H9 (cell line): ENCODE measurements at regions not wholly inside any gene's neighbourhood (a gene's known extent, or its start where the extent isn't known, plus 50 kb on each side); places are given as distances from the start of the nearest gene placed in this dataset.
"Not testable (repeated sequence)": the region's sequence is repeated elsewhere in the genome, so short reads cannot be mapped to it uniquely, and the experiment has no call there.

Experiments
- DNase-seq: peaks from one replicate; pipeline ENCODE4 v3.0.0-alpha.2; 2017
- H2AFZ ChIP-seq: one replicate; pipeline ENCODE4 v1.6.1; 2013; ENCODE audit warnings: mild to moderate bottlenecking, low read length, control low read depth, moderate library complexity
- H2AK5ac ChIP-seq: 2 replicates; pipeline ENCODE4 v1.6.1; 2013; ENCODE audit warnings: low read length, control low read depth, mixed read lengths; ENCODE audit not compliant: insufficient read length
- H2BK120ac ChIP-seq: one replicate; pipeline ENCODE4 v1.6.1; 2013; ENCODE audit warnings: low read depth, mild to moderate bottlenecking, low read length, control low read depth, inconsistent platforms; ENCODE audit not compliant: poor library complexity, severe bottlenecking
- H2BK12ac ChIP-seq: 2 replicates; pipeline ENCODE4 v1.6.1; 2013; ENCODE audit warnings: low read length, control low read depth, mixed read lengths, low read depth; ENCODE audit not compliant: insufficient read length
- H2BK15ac ChIP-seq: 2 replicates; pipeline ENCODE4 v1.6.1; 2013; ENCODE audit warnings: low read depth, low read length, control low read depth
- H2BK20ac ChIP-seq: one replicate; pipeline ENCODE4 v1.6.1; 2013; ENCODE audit warnings: low read depth, mild to moderate bottlenecking, low read length, control low read depth, inconsistent platforms; ENCODE audit not compliant: poor library complexity, severe bottlenecking
- H2BK5ac ChIP-seq: 2 replicates; pipeline ENCODE4 v1.6.1; 2013; ENCODE audit warnings: low read length, control low read depth, mixed read lengths; ENCODE audit not compliant: insufficient read length
- H3K14ac ChIP-seq: 2 replicates; pipeline ENCODE4 v1.6.1; 2013; ENCODE audit warnings: low read length, control low read depth; ENCODE audit not compliant: insufficient read depth
- H3K18ac ChIP-seq: 2 replicates; pipeline ENCODE4 v1.6.1; 2013; ENCODE audit warnings: low read depth, mild to moderate bottlenecking, mixed read lengths, low read length, control low read depth; ENCODE audit not compliant: insufficient read length
- H3K23ac ChIP-seq: 2 replicates; pipeline ENCODE4 v1.6.1; 2013; ENCODE audit warnings: low read length, control low read depth, mixed read lengths, low read depth; ENCODE audit not compliant: insufficient read length
- H3K23me2 ChIP-seq: 2 replicates; pipeline ENCODE4 v1.6.1; 2013; ENCODE audit warnings: low read depth, mild to moderate bottlenecking, mixed read lengths, low read length, control low read depth; ENCODE audit not compliant: insufficient read length, poor library complexity, severe bottlenecking
- H3K27ac ChIP-seq: 2 replicates; pipeline ENCODE4 v1.5.1; 2013; ENCODE audit warnings: low read length, control low read depth, mixed read lengths, low read depth; ENCODE audit not compliant: insufficient read length
- H3K27me3 ChIP-seq: 2 replicates; pipeline ENCODE4 v1.6.1; 2013; ENCODE audit warnings: low read length, control low read depth, inconsistent platforms; ENCODE audit not compliant: insufficient read depth
- H3K4ac ChIP-seq: 2 replicates; pipeline ENCODE4 v1.6.1; 2013; ENCODE audit warnings: low read depth, mild to moderate bottlenecking, control low read depth, inconsistent platforms, low read length, moderate library complexity
- H3K4me1 ChIP-seq: 2 replicates; pipeline ENCODE4 v1.6.1; 2013; ENCODE audit warnings: low read length, control low read depth, inconsistent platforms; ENCODE audit not compliant: insufficient read depth
- H3K4me2 ChIP-seq: 2 replicates; pipeline ENCODE4 v1.6.1; 2013; ENCODE audit warnings: low read length, control low read depth, mixed read lengths; ENCODE audit not compliant: insufficient read length, insufficient read depth
- H3K56ac ChIP-seq: 2 replicates; pipeline ENCODE4 v1.6.1; 2013; ENCODE audit warnings: low read depth, mild to moderate bottlenecking, mixed read lengths, low read length, control low read depth; ENCODE audit not compliant: insufficient read length
- H3K79me1 ChIP-seq: 2 replicates; pipeline ENCODE4 v1.6.1; 2013; ENCODE audit warnings: low read depth, mild to moderate bottlenecking, moderate library complexity, low read length, control low read depth, inconsistent platforms; ENCODE audit not compliant: insufficient read depth, poor library complexity, severe bottlenecking
- H3K79me2 ChIP-seq: 2 replicates; pipeline ENCODE4 v1.6.1; 2013; ENCODE audit warnings: low read length, control low read depth, inconsistent platforms; ENCODE audit not compliant: insufficient read depth
- H3K9ac ChIP-seq: 2 replicates; pipeline ENCODE4 v1.6.1; 2013; ENCODE audit warnings: low read length, control low read depth, mixed read lengths; ENCODE audit not compliant: insufficient read length; ENCODE audit errors: extremely low read depth
- H3K9me3 ChIP-seq: one replicate; pipeline ENCODE4 v1.6.1; 2013; ENCODE audit warnings: low read depth, low read length, inconsistent platforms; ENCODE audit not compliant: control insufficient read depth
- H3T11ph ChIP-seq: one replicate; pipeline ENCODE4 v1.6.1; 2013; ENCODE audit warnings: mild to moderate bottlenecking, low read length, control low read depth, inconsistent platforms
- H4K20me1 ChIP-seq: one replicate; pipeline ENCODE4 v1.6.1; 2013; ENCODE audit not compliant: control insufficient read depth, insufficient read length, insufficient read depth
- H4K5ac ChIP-seq: 2 replicates; pipeline ENCODE4 v1.6.1; 2013; ENCODE audit warnings: low read depth, mild to moderate bottlenecking, mixed read lengths, low read length, control low read depth; ENCODE audit not compliant: insufficient read length
- H4K8ac ChIP-seq: replicated peaks from 2 replicates; pipeline ENCODE4 v1.6.1; 2013; ENCODE audit warnings: low read length, control low read depth, mixed read lengths, low read depth; ENCODE audit not compliant: insufficient read length
- H4K91ac ChIP-seq: 2 replicates; pipeline ENCODE4 v1.6.1; 2013; ENCODE audit warnings: low read depth, mild to moderate bottlenecking, moderate library complexity, mixed read lengths, low read length, control low read depth; ENCODE audit not compliant: insufficient read length
- H3K27ac Mint-ChIP-seq, 3 experiments: 2 replicates in 2 of 3; 3 replicates in 1 of 3; pipeline ENCODE4 v1.8.0; 2020 to 2021; ENCODE audit warnings: mixed read lengths in 3 of 3, mild to moderate bottlenecking in 1 of 3, moderate library complexity in 1 of 3
- H3K27me3 Mint-ChIP-seq: 2 replicates; pipeline ENCODE4 v1.8.0; 2021; ENCODE audit warnings: low read depth, mild to moderate bottlenecking, moderate library complexity, mixed read lengths
- H3K36me3 Mint-ChIP-seq, 3 experiments: 2 replicates in 2 of 3; 3 replicates in 1 of 3; pipeline ENCODE4 v1.8.0; 2020 to 2021; ENCODE audit warnings: low read depth in 3 of 3, mixed read lengths in 3 of 3; ENCODE audit not compliant: insufficient read depth in 1 of 3
- H3K4me1 Mint-ChIP-seq, 2 experiments: 2 replicates each; pipeline ENCODE4 v1.8.0; 2020; ENCODE audit warnings: mixed read lengths in 2 of 2
- H3K4me3 Mint-ChIP-seq, 2 experiments: 2 replicates in 1 of 2; 3 replicates in 1 of 2; pipeline ENCODE4 v1.8.0; 2020 to 2021; ENCODE audit warnings: mild to moderate bottlenecking in 2 of 2, mixed read lengths in 2 of 2, moderate library complexity in 1 of 2
- H3K9me3 Mint-ChIP-seq, 2 experiments: 2 replicates in 1 of 2; 3 replicates in 1 of 2; pipeline ENCODE4 v1.8.0; 2020; ENCODE audit warnings: mild to moderate bottlenecking in 2 of 2, mixed read lengths in 2 of 2, moderate library complexity in 1 of 2
- CTCF ChIP-seq: fragments of 200-600 bp; sonication (generic); conservative IDR thresholded peaks from 3 replicates; pipeline ENCODE4 v1.8.0; 2021; ENCODE audit warnings: antibody characterized with exemption, mild to moderate bottlenecking
- WGBS: extraction: QIAGEN DNeasy Blood & Tissue Kit; methylation state at CpG from one replicate; pipeline ENCODE4 v1.1.7; 2013; ENCODE audit warnings: missing lambda C conversion rate, low lambda C conversion rate, mixed read lengths; ENCODE audit not compliant: insufficient read length; ENCODE audit errors: extremely low coverage; 5-methylcytosine and 5-hydroxymethylcytosine counted together

GRCh38 chr2:129923265-129924091 is 56.0 kb upstream of the RAB6C start:
- no CpG with 5 or more reads among the region's 30 CpGs for WGBS
- Histone ChIP-seq H2AFZ (no peak overlapping the region), H2BK120ac (no peak overlapping the region), H2AK5ac (no peak overlapping the region), H3K18ac (no peak overlapping the region), H2BK12ac (no peak overlapping the region), H3K14ac (no peak overlapping the region), H4K20me1 (no peaks in the 10 kb centered on the region), H2BK15ac (no peak overlapping the region), H4K91ac (no peak overlapping the region), H4K8ac (no peak overlapping the region), H2BK5ac (no peak overlapping the region), H4K5ac (no peak overlapping the region), H3K56ac (no peak overlapping the region), H3K9ac (no peak overlapping the region), H3K27ac (no peak overlapping the region), H3K79me1 (no peaks in the 10 kb centered on the region), H3K27me3 (no peaks in the 10 kb centered on the region), H3K23ac (no peak overlapping the region), H3K4ac (no peak overlapping the region), H3K4me2 (peak overlapping the region; percentile 69), H3T11ph (no peak overlapping the region), H3K23me2 (peaks cover 11% of the 10 kb centered on the region), H3K9me3 (no peaks in the 10 kb centered on the region), H2BK20ac (no peak overlapping the region), H3K79me2 (no peaks in the 10 kb centered on the region), H3K4me1 (no peaks in the 10 kb centered on the region)
- H3K9me3 Mint-ChIP-seq: peaks cover 13 to 14% of the 10 kb centered on the region in 2 experiments
- peaks cover 2 to 13% (median 2%) of the 10 kb centered on the region in 3 experiments; a peak in 4 of 7 replicates for H3K36me3 Mint-ChIP-seq
- H3K4me1 Mint-ChIP-seq: peaks cover 5 to 11% of the 10 kb centered on the region in 2 experiments
- no peak overlapping the region for H3K27ac Mint-ChIP-seq
- peak; percentile 66 for TF ChIP-seq CTCF
- peak; percentile 90 for DNase-seq
- H3K4me3 Mint-ChIP-seq: peak overlapping the region; percentile 63 to 78
- H3K27me3 Mint-ChIP-seq: peaks cover 45% of the 10 kb centered on the region

GRCh38 chr2:129924115-129924514 is 55.4 kb upstream of the RAB6C start:
- Mint-ChIP-seq H3K27me3 (peaks cover 39% of the 10 kb centered on the region), H3K4me3 (peak overlapping the region in 1 of 2 experiments; percentile 77; a peak in 2 of 5 replicates), H3K4me1 (peaks cover 9 to 16% of the 10 kb centered on the region in 2 experiments)
- H3K4me1 ChIP-seq, H3K79me1 ChIP-seq, H4K20me1 ChIP-seq, H4K5ac ChIP-seq, H3T11ph ChIP-seq, H3K9ac ChIP-seq, H2AFZ ChIP-seq, H2BK120ac ChIP-seq, H4K91ac ChIP-seq, H3K4me2 ChIP-seq, H3K9me3 ChIP-seq, H2BK15ac ChIP-seq, DNase-seq, H3K36me3 Mint-ChIP-seq, H2BK5ac ChIP-seq, H3K9me3 Mint-ChIP-seq, H3K18ac ChIP-seq, H2BK12ac ChIP-seq, H3K56ac ChIP-seq, H3K4ac ChIP-seq, H3K27ac Mint-ChIP-seq, H4K8ac ChIP-seq, H3K27ac ChIP-seq, H3K79me2 ChIP-seq, H3K14ac ChIP-seq, H2BK20ac ChIP-seq, H3K27me3 ChIP-seq, H2AK5ac ChIP-seq, H3K23ac ChIP-seq: not testable (repeated sequence)
- H3K23me2 ChIP-seq: peaks cover 11% of the 10 kb centered on the region
- no CpG with 5 or more reads among the region's 12 CpGs for WGBS
